HG03064 (cell line): ENCODE measurements at regions not wholly inside any gene's neighbourhood (a gene's known extent, or its start where the extent isn't known, plus 50 kb on each side); places are given as distances from the start of the nearest gene placed in this dataset.
"Not testable (repeated sequence)": the region's sequence is repeated elsewhere in the genome, so short reads cannot be mapped to it uniquely, and the experiment has no call there.

Experiments
- ATAC-seq: cut with Tn5 transposase; IDR thresholded peaks from one replicate; pipeline ENCODE4 v1.9.1; 2021; ENCODE audit warnings: low read depth; ENCODE audit not compliant: unreplicated experiment

- no peak for ATAC-seq
These were observed 302.4 kb downstream of the PTGER3 start for GRCh38 chr1:70745199-70745598.

GRCh38 chr1:70746062-70746461, 301.6 kb downstream of the PTGER3 start:
- not testable (repeated sequence) for ATAC-seq

- ATAC-seq: not testable (repeated sequence)
These were observed 300.5 kb downstream of the PTGER3 start for GRCh38 chr1:70747123-70747522.

- ATAC-seq: not testable (repeated sequence)
These were observed 295.8 kb downstream of the PTGER3 start for GRCh38 chr1:70751676-70752287.

GRCh38 chr1:70754701-70755100, 292.9 kb downstream of the PTGER3 start:
- no peak for ATAC-seq

GRCh38 chr1:70760154-70760553, 287.5 kb downstream of the PTGER3 start:
- no peak for ATAC-seq

GRCh38 chr1:70762386-70762785, 285.2 kb downstream of the PTGER3 start:
- no peak for ATAC-seq

GRCh38 chr1:70764747-70765146, 282.9 kb downstream of the PTGER3 start:
- no peak for ATAC-seq

- no peak for ATAC-seq
These were observed 280.2 kb downstream of the PTGER3 start for GRCh38 chr1:70767377-70767776.

- no peak for ATAC-seq
These were observed 279.4 kb downstream of the PTGER3 start for GRCh38 chr1:70768216-70768615.

GRCh38 chr1:70778056-70778762, 269.4 kb downstream of the PTGER3 start:
- ATAC-seq: no peak

GRCh38 chr1:70778934-70779333, 268.7 kb downstream of the PTGER3 start:
- no peak for ATAC-seq

- ATAC-seq: no peak
These were observed 268.0 kb downstream of the PTGER3 start for GRCh38 chr1:70779571-70779970.

GRCh38 chr1:70785287-70785686, 262.3 kb downstream of the PTGER3 start:
- no peak for ATAC-seq

- no peak for ATAC-seq
These were observed 257.2 kb downstream of the PTGER3 start for GRCh38 chr1:70790232-70790923.

GRCh38 chr1:70795064-70795463, 252.6 kb downstream of the PTGER3 start:
- not testable (repeated sequence) for ATAC-seq

GRCh38 chr1:70796298-70796697, 251.3 kb downstream of the PTGER3 start:
- not testable (repeated sequence) for ATAC-seq

GRCh38 chr1:70802625-70803024, 245.0 kb downstream of the PTGER3 start:
- ATAC-seq: not testable (repeated sequence)

GRCh38 chr1:70805641-70806040, 242.0 kb downstream of the PTGER3 start:
- ATAC-seq: no peak

- ATAC-seq: no peak
These were observed 240.4 kb downstream of the PTGER3 start for GRCh38 chr1:70807088-70807664.

- no peak for ATAC-seq
These were observed 238.5 kb downstream of the PTGER3 start for GRCh38 chr1:70809069-70809468.
